Ovary (tissue), 7 donors: ENCODE measurements at regions not wholly inside any gene's neighbourhood (a gene's known extent, or its start where the extent isn't known, plus 50 kb on each side); places are given as distances from the start of the nearest gene placed in this dataset.

Experiments
- DNase-seq, 5 donors: peaks; one replicate each; pipeline ENCODE4 v3.0.0-alpha.2; 2019 to 2020
- H3K27ac ChIP-seq, 2 donors: fragments of 200-600 bp; one replicate each; pipeline versions ENCODE4 v1.5.1 to v1.8.0; 2019 to 2022
- H3K27me3 ChIP-seq: fragments of 200-600 bp; one replicate; pipeline ENCODE4 v1.8.0; 2022
- H3K36me3 ChIP-seq: fragments of 200-600 bp; sonication (generic); one replicate; pipeline ENCODE4 v1.5.1; 2019
- H3K4me1 ChIP-seq: one replicate; pipeline ENCODE4 v1.8.1; 2013; ENCODE audit warnings: mild to moderate bottlenecking, moderate library complexity; ENCODE audit not compliant: insufficient read depth
- H3K4me3 ChIP-seq: fragments of 200-600 bp; sonication (generic); one replicate; pipeline ENCODE4 v1.5.1; 2017
- H3K9me3 ChIP-seq, 2 donors: fragments of 200-600 bp in 1 of 2; sonication (generic) in 1 of 2; one replicate each; pipeline versions ENCODE4 v1.5.1 to v1.8.1; 2013 to 2019; ENCODE audit warnings: mild to moderate bottlenecking in 1 of 2, moderate library complexity in 1 of 2
- CTCF ChIP-seq, 3 donors: fragments of 450-650 bp in 2 of 3; fragments of 200-600 bp in 1 of 3; IDR thresholded peaks; one replicate each; pipeline versions ENCODE4 v1.5.1 to v1.8.0; 2016 to 2022; ENCODE audit warnings: antibody characterized with exemption in 3 of 3, mild to moderate bottlenecking in 1 of 3
- EP300 ChIP-seq: sonication (generic); formaldehyde crosslinking; IDR thresholded peaks from one replicate; pipeline ENCODE4 v1.6.1; 2017; ENCODE audit warnings: antibody characterized with exemption
- POLR2A ChIP-seq: fragments of 450-650 bp; IDR thresholded peaks from one replicate; pipeline ENCODE4 v1.6.1; 2017; ENCODE audit warnings: antibody characterized with exemption, mild to moderate bottlenecking, moderate library complexity
- WGBS, 3 donors: extraction: QIAGEN DNeasy Blood & Tissue Kit in 1 of 3; methylation state at CpG; one replicate each; pipeline versions ENCODE4 v1.1.5 to v1.1.7; 2013 to 2017; 5-methylcytosine and 5-hydroxymethylcytosine counted together
- intact Hi-C, 4 donors: fragments of 100-400 bp; cut with DNase I; formaldehyde crosslinking; loops; one replicate each; pipeline versions ENCODE4 v1.11.0 to v1.15.1; 2022 to 2023
- donor health status: DM: no; HTN: no; CAD: no; lungs with moderate emphysema.
- donor health status: DM: no; HTN: no; CAD: no.
- donor health status: Bipolar disorder and iron deficiency.
- donor health status: DM: no; HTN: no; CAD: no.
- donor health status: DM: yes; HTN: yes; CAD: no.

- no peak for DNase-seq
- no peaks in the 10 kb centered on the region for H3K9me3 ChIP-seq
- no peaks in the 10 kb centered on the region for H3K27me3 ChIP-seq
- TF ChIP-seq CTCF (IDR thresholded peaks at IDR 0.05) (no peak), POLR2A (no peak), EP300 (no peak)
- H3K4me1 ChIP-seq, result no peaks in the 10 kb centered on the region
- H3K27ac ChIP-seq, result no peak overlapping the region
- H3K4me3 ChIP-seq, result no peak overlapping the region
- WGBS, 3 donors, result 64% methylated on average over 10 of the region's 10 CpGs
- no peaks in the 10 kb centered on the region for H3K36me3 ChIP-seq
- intact Hi-C loops, result loop anchor here in 3 of 4 donors (5.0 to 10.0 kb wide), 2 partner anchors 119 to 122 kb away; no protein-coding TSS in a partner anchor
Observed at GRCh38 chr11:119476666-119477331, 53.8 kb upstream of the THY1 start.

GRCh38 chr11:119476038-119476437 lies 53.1 kb upstream of the THY1 start:
- no peaks in the 10 kb centered on the region for H3K4me1 ChIP-seq
- H3K27me3 ChIP-seq, result no peaks in the 10 kb centered on the region
- H3K27ac ChIP-seq, result no peak overlapping the region
- intact Hi-C loops, result loop anchor here in 3 of 4 donors (5.0 to 10.0 kb wide), 2 partner anchors 119 to 121 kb away; no protein-coding TSS in a partner anchor
- no peak for DNase-seq
- no peak overlapping the region for H3K4me3 ChIP-seq
- TF ChIP-seq EP300 (no peak), POLR2A (no peak), CTCF (IDR thresholded peaks at IDR 0.05) (no peak)
- 79 to 88% (median 87%) methylated on average over 2 of the region's 2 CpGs for WGBS, 3 donors
- H3K36me3 ChIP-seq, result no peaks in the 10 kb centered on the region
- no peaks in the 10 kb centered on the region for H3K9me3 ChIP-seq

GRCh38 chr11:119474682-119475596 lies 52.0 kb upstream of the THY1 start:
- TF ChIP-seq CTCF (IDR thresholded peaks at IDR 0.05) (peak; percentile 63 to 86 (median 66)), EP300 (no peak)
- H3K36me3 ChIP-seq, result no peaks in the 10 kb centered on the region
- WGBS, 3 donors, result 21 to 22% (median 21%) methylated on average over 9 of the region's 9 CpGs
- intact Hi-C loops, result loop anchor here (2.0 to 10.0 kb wide), 3 partner anchors 118 to 120 kb away; no protein-coding TSS in a partner anchor
- DNase-seq, result peak; percentile 36 to 72 (median 65)
- H3K4me1 ChIP-seq, result no peaks in the 10 kb centered on the region
- H3K27ac ChIP-seq, result no peak overlapping the region
- no peaks in the 10 kb centered on the region for H3K27me3 ChIP-seq
- no peaks in the 10 kb centered on the region for H3K9me3 ChIP-seq
- no peak overlapping the region for H3K4me3 ChIP-seq

- Histone ChIP-seq H3K36me3 (no peaks in the 10 kb centered on the region), H3K9me3 (no peaks in the 10 kb centered on the region), H3K4me3 (no peak overlapping the region), H3K27ac (no peak overlapping the region), H3K27me3 (no peaks in the 10 kb centered on the region), H3K4me1 (no peaks in the 10 kb centered on the region)
- no peak for DNase-seq
- intact Hi-C loops, result loop anchor here in 3 of 4 donors (2.0 to 10.0 kb wide), 2 partner anchors 117 to 119 kb away; no protein-coding TSS in a partner anchor
- TF ChIP-seq EP300 (no peak), CTCF (IDR thresholded peaks at IDR 0.05) (no peak), POLR2A (no peak)
- 86 to 89% (median 89%) methylated on average over 12 of the region's 12 CpGs for WGBS, 3 donors
Observed at GRCh38 chr11:119473901-119474681, 51.1 kb upstream of the THY1 start.
